ENCODE measurements at regions not wholly inside any gene's neighbourhood (a gene's known extent, or its start where the extent isn't known, plus 50 kb on each side); places are given as distances from the start of the nearest gene placed in this dataset.

DNA sequence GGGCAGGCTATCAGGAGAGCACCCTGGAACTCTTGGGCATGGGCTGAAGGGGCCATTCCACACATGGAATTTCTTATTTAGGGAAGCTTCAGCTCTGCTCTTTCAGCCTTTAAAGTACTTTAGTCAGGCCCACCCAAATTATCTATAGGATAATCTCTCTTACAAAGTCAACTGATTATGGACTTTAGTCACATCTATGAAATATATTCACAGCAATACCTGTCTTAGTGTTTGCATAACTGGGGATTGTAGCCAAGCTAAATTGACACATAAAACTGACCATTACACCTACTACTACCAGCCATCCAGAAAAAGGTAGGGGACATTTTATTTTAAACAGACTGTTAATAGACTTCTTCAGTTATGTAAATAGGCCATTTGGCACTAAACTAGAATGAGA, 114.9 kb upstream of the VANGL1 start:
- no peaks in the 10 kb centered on the region for H3K36me3 ChIP-seq (ENCODE audit: control insufficient read depth, insufficient read depth, low read length)
- no peak for TF ChIP-seq NFE2L2 (IDR thresholded peaks at IDR 0.05; ENCODE audit: low read depth, low read length)
- TF ChIP-seq, protein P1, sequence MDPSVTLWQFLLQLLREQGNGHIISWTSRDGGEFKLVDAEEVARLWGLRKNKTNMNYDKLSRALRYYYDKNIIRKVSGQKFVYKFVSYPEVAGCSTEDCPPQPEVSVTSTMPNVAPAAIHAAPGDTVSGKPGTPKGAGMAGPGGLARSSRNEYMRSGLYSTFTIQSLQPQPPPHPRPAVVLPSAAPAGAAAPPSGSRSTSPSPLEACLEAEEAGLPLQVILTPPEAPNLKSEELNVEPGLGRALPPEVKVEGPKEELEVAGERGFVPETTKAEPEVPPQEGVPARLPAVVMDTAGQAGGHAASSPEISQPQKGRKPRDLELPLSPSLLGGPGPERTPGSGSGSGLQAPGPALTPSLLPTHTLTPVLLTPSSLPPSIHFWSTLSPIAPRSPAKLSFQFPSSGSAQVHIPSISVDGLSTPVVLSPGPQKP (IDR thresholded peaks at IDR 0.05; ENCODE audit: borderline replicate concordance, low read depth, low read length) = no peak
- TF ChIP-seq BHLHE40 (IDR thresholded peaks at IDR 0.05; ENCODE audit: low read depth, low read length) = no peak
- no peak for TF ChIP-seq RAD21 (IDR thresholded peaks at IDR 0.05; ENCODE audit: low read length)
- TF ChIP-seq CHD1 (IDR thresholded peaks at IDR 0.05; ENCODE audit: low read depth, low read length) = no peak
- no peak for TF ChIP-seq MXI1 (IDR thresholded peaks at IDR 0.05; ENCODE audit: borderline replicate concordance, low read depth, low read length)
- H3K4me2 ChIP-seq (ENCODE audit: low read depth, low read length) = no peak overlapping the region
- no peak overlapping the region for H2BK15ac ChIP-seq (ENCODE audit: low read depth, low read length)
- H2AFZ ChIP-seq (replicated peaks; ENCODE audit: low read length, poor library complexity) = no peak overlapping the region
- no peak overlapping the region for H4K8ac ChIP-seq (ENCODE audit: low read depth in 2 of 2, low read length in 2 of 2)
- ATAC-seq (ENCODE audit: low read depth) (no peak), DNase-seq (no peak)
- no peak overlapping the region for H3K14ac ChIP-seq (replicated peaks; ENCODE audit: low read depth, low read length)
- no peak overlapping the region for H2AK9ac ChIP-seq (replicated peaks; ENCODE audit: low read depth, low read length, poor library complexity)
- H3K56ac ChIP-seq (ENCODE audit: extremely low read depth, insufficient read depth, low read length) = no peak overlapping the region
- no peak overlapping the region for H3K27ac ChIP-seq (ENCODE audit: insufficient read depth, low read length)
- H2AK5ac ChIP-seq (ENCODE audit: low read depth, low read length) = no peak overlapping the region
- H3K4ac ChIP-seq (ENCODE audit: low read depth, low read length) = no peak overlapping the region
- ChIA-PET POLR2A (ENCODE audit: unreplicated experiment) (no interaction called here), CTCF (no interaction called here)
- intact Hi-C loops (cut with micrococcal nuclease) = no loop called here
- H2BK5ac ChIP-seq (ENCODE audit: low read depth, low read length, poor library complexity, severe bottlenecking) = no peak overlapping the region
- no peak overlapping the region for H2BK20ac ChIP-seq (ENCODE audit: low read depth, low read length)
- peaks cover 2% of the 10 kb centered on the region; the same call in 1 of the 2 replicates for H3K9me1 ChIP-seq (ENCODE audit: insufficient read depth, low read length)
- dilution Hi-C loops (cut with HindIII; ENCODE audit: low sequenced_read_pairs, unreplicated experiment) = no loop called here
- H3K4me1 ChIP-seq (ENCODE audit: control insufficient read depth, insufficient read depth, low read length) = peaks cover 2% of the 10 kb centered on the region; the same call in 1 of the 2 replicates
- BruUV-seq (replicated peaks) = no TSS peak
- H4K20me1 ChIP-seq (ENCODE audit: insufficient read depth, low read length) = no peaks in the 10 kb centered on the region
- no peak overlapping the region for H4K91ac ChIP-seq (ENCODE audit: insufficient read depth, low read depth, low read length)
- H3K9ac ChIP-seq (ENCODE audit: low read depth, low read length) = no peak overlapping the region
- in situ Hi-C loops (cut with MboI; ENCODE audit: low sequenced_read_pairs) = no loop called here
- no peak overlapping the region for H4K5ac ChIP-seq (ENCODE audit: low read depth, low read length)
- no peaks in the 10 kb centered on the region for H3K27me3 ChIP-seq (ENCODE audit: control insufficient read depth, insufficient read depth, low read length)
- H2BK120ac ChIP-seq (ENCODE audit: low read depth, low read length) = no peak overlapping the region
- H3K4me3 ChIP-seq (ENCODE audit: insufficient read depth, low read depth, low read length) = no peak overlapping the region
- H3K79me1 ChIP-seq (ENCODE audit: low read depth in 1 of 2, low read length in 2 of 2) = no peaks in the 10 kb centered on the region
- H3K18ac ChIP-seq (ENCODE audit: low read depth, low read length) = no peak overlapping the region
- H3K9me3 ChIP-seq (ENCODE audit: control insufficient read depth, insufficient read depth, low read length) = no peaks in the 10 kb centered on the region
- no peak overlapping the region for H3K23ac ChIP-seq (ENCODE audit: low read depth, low read length)

All from IMR-90 (cell line).